ENCODE measurements at regions not wholly inside any gene's neighbourhood (a gene's known extent, or its start where the extent isn't known, plus 50 kb on each side); places are given as distances from the start of the nearest gene placed in this dataset.

DNA sequence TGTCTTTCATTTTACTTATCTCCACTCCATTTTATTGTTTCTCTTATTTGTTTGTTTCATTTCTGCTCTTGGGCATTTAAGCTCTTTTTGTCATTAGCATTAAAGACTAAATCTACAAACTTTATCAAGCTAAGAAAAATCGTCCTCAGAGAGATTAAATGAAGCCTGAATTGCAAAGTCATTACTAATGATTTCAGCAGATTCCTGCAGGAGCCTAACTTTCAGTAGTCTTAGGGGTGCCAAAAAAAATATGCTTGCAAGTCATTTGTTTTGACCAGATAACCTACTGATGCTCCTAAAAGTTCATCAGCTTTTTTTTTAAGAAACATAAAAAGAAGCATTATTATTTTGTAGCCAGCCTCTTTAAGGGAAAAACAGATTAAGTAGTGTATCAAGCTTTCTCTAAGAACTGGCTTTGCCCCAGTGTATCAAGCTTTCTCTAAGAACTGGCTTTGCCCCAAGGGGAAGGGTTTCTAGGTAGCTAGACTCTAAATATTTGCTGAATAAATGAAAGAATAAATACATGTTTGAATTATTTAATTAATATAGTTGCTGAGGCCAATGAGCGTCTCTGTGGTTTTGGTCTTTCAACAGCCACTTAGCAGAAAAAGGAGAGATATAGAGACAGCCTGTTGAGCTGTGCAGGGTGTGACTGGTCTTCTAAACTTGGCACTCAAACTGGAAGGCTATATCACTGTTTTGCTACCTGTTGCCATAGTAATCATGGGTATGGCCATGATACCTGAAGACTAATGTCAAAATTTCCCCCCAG is 174.2 kb downstream of the BTC start:
- no peaks in the 10 kb centered on the region for H3K36me3 ChIP-seq (ENCODE audit: control insufficient read depth, insufficient read depth, low read length)
- no peak for DNase-seq (ENCODE audit: low read depth)
- TF ChIP-seq, protein P1, sequence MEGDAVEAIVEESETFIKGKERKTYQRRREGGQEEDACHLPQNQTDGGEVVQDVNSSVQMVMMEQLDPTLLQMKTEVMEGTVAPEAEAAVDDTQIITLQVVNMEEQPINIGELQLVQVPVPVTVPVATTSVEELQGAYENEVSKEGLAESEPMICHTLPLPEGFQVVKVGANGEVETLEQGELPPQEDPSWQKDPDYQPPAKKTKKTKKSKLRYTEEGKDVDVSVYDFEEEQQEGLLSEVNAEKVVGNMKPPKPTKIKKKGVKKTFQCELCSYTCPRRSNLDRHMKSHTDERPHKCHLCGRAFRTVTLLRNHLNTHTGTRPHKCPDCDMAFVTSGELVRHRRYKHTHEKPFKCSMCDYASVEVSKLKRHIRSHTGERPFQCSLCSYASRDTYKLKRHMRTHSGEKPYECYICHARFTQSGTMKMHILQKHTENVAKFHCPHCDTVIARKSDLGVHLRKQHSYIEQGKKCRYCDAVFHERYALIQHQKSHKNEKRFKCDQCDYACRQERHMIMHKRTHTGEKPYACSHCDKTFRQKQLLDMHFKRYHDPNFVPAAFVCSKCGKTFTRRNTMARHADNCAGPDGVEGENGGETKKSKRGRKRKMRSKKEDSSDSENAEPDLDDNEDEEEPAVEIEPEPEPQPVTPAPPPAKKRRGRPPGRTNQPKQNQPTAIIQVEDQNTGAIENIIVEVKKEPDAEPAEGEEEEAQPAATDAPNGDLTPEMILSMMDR (IDR thresholded peaks at IDR 0.05; ENCODE audit: insufficient read depth, low read length, poor library complexity, severe bottlenecking), result no peak
- H3K27me3 ChIP-seq (ENCODE audit: control insufficient read depth, insufficient read depth, low read length), result no peaks in the 10 kb centered on the region
- H3K4me3 ChIP-seq (ENCODE audit: low read depth, low read length), result no peak overlapping the region

DNA sequence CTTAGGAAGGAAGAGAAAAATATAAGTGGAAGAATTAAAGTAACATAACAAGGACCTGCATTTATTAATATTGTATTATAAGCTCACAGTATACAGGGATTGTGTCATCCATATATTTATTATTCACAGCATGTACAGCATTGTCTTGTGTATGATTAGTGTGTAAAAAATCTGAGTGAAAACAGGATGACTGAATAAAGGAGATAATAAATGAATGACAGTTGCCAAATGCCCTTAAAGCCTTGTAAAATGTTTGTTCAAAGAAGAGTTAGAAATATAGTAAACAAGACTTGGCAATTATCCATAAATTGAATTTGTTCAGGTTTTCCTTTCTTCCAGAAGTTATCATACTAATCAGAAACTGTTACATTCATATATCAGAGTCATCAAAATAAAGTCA is 172.7 kb downstream of the BTC start:
- TF ChIP-seq, protein P1 (IDR thresholded peaks at IDR 0.05; ENCODE audit: insufficient read depth, low read length, poor library complexity, severe bottlenecking), result no peak
- DNase-seq (ENCODE audit: low read depth), result no peak
- Histone ChIP-seq H3K36me3 (ENCODE audit: control insufficient read depth, insufficient read depth, low read length) (no peaks in the 10 kb centered on the region), H3K4me3 (ENCODE audit: low read depth, low read length) (no peak overlapping the region), H3K27me3 (ENCODE audit: control insufficient read depth, insufficient read depth, low read length) (no peaks in the 10 kb centered on the region)

DNA sequence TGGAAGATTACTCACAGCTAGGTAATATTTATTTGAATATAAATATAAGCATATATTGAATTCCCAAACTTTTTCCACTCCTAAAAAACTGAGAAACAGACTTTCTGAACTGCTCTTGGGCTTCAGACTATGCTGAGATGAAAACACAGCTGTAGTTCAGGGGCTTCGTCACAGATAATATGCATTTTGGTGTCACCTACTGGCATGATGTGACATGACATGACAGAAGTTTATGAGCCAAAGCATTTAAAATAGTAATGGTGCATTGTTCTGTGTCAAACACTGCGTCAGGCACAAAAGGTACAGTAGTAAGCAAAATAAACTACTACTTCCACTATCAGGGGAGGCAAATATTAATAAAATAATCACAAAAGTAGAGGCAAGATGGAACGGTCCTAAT is 171.3 kb downstream of the BTC start:
- no peaks in the 10 kb centered on the region for H3K27me3 ChIP-seq (ENCODE audit: control insufficient read depth, insufficient read depth, low read length)
- H3K36me3 ChIP-seq (ENCODE audit: control insufficient read depth, insufficient read depth, low read length), result no peaks in the 10 kb centered on the region
- TF ChIP-seq, protein P1 (IDR thresholded peaks at IDR 0.05; ENCODE audit: insufficient read depth, low read length, poor library complexity, severe bottlenecking), result peak; percentile 36
- DNase-seq (ENCODE audit: low read depth), result no peak
- H3K4me3 ChIP-seq (ENCODE audit: low read depth, low read length), result no peak overlapping the region

DNA sequence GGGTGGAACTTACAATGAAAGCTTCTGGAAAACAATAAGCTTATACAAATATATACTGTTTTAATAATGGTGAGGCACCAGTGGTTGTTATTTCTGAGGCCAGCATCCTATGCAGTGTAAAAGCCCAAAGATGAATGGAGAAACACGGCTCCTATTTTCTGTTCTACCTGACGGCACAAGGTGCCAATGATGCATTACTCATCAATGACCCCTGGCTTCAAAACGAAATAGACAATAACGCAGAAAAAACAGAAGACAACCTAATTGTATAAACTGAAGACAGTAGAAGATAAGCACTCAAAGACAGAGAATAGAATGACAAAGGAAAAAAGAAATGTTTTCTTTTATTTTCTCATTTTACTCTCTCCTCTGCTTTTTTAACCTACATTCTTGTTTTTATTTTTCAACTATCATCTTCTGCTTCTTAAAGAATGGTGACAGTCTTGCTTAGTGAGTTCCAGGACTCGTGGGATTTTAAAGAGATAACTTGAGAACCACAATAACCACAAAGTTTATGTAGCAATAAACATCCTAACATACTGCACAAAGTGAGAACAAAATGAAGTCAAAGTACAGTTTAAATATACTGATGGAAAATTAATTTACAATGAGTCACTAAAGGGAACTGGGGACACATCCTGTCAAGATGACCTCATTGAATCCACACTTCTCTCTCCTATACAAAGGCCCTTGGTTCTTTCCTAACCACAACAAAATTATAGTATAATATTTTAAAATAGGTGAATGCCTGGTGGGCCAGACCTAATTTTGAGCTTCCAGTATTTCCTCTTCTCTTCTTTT is 169.8 kb downstream of the BTC start:
- DNase-seq (ENCODE audit: low read depth), result peak; percentile 86
- H3K36me3 ChIP-seq (ENCODE audit: control insufficient read depth, insufficient read depth, low read length), result no peaks in the 10 kb centered on the region
- H3K27me3 ChIP-seq (ENCODE audit: control insufficient read depth, insufficient read depth, low read length), result no peaks in the 10 kb centered on the region
- TF ChIP-seq, protein P1 (IDR thresholded peaks at IDR 0.05; ENCODE audit: insufficient read depth, low read length, poor library complexity, severe bottlenecking), result no peak
- no peak overlapping the region for H3K4me3 ChIP-seq (ENCODE audit: low read depth, low read length)

DNA sequence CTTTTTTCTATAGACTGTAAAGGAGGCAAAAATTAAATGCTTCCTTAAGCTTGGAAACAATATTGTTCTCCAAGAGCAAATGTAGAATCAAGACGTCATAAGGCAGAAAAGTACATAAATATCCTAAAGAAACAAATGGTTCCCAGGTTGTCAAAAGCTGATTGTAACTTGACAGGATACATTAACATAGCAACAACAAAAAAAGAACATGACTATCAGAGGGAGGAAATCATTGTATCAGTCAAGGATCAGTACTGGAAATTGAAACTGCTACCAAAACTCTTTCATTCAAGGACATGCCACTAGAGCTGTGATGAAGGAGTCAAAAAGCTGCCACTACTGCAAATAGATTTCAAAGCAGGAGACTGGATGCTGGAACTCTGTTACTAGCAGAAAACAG is 168.3 kb downstream of the BTC start:
- no peak overlapping the region for H3K4me3 ChIP-seq (ENCODE audit: low read depth, low read length)
- no peaks in the 10 kb centered on the region for H3K27me3 ChIP-seq (ENCODE audit: control insufficient read depth, insufficient read depth, low read length)
- TF ChIP-seq, protein P1 (IDR thresholded peaks at IDR 0.05; ENCODE audit: insufficient read depth, low read length, poor library complexity, severe bottlenecking), result no peak
- H3K36me3 ChIP-seq (ENCODE audit: control insufficient read depth, insufficient read depth, low read length), result no peaks in the 10 kb centered on the region
- DNase-seq (ENCODE audit: low read depth), result no peak
